GM23338 (cell line): ENCODE measurements at regions not wholly inside any gene's neighbourhood (a gene's known extent, or its start where the extent isn't known, plus 50 kb on each side); places are given as distances from the start of the nearest gene placed in this dataset.

ENCODE experiments used
- ATAC-seq: fragments of 200-7000 bp; cut with Tn5 transposase; 3 replicates; pipeline ENCODE4 v1.9.1; 2020
- DNase-seq: peaks from one replicate; pipeline ENCODE4 v3.0.0-alpha.2; 2015; ENCODE audit warnings: low spot score
- H2AFZ ChIP-seq: fragments of 200-600 bp; sonication (generic); 2 replicates; pipeline ENCODE4 v1.8.0; 2016; ENCODE audit warnings: antibody characterized with exemption, mild to moderate bottlenecking, moderate library complexity
- H3F3A ChIP-seq: fragments of 200-600 bp; sonication (generic); replicated peaks from 2 replicates; pipeline ENCODE4 v1.8.0; 2017; ENCODE audit warnings: antibody characterized with exemption, mixed run types, low read depth
- H3K27ac ChIP-seq: fragments of 200-600 bp; sonication (generic); 2 replicates; pipeline ENCODE4 v1.6.1; 2016; ENCODE audit warnings: low read depth
- H3K27me3 ChIP-seq: fragments of 200-600 bp; sonication (generic); 2 replicates; pipeline ENCODE4 v1.8.0; 2016; ENCODE audit warnings: mild to moderate bottlenecking, mixed run types, moderate library complexity; ENCODE audit not compliant: insufficient read depth
- H3K36me3 ChIP-seq: fragments of 200-600 bp; sonication (generic); 2 replicates; pipeline ENCODE4 v1.8.0; 2016; ENCODE audit warnings: mild to moderate bottlenecking; ENCODE audit not compliant: insufficient read depth
- H3K4me1 ChIP-seq: fragments of 200-600 bp; sonication (generic); 2 replicates; pipeline ENCODE4 v1.8.0; 2016; ENCODE audit warnings: mild to moderate bottlenecking, moderate library complexity; ENCODE audit not compliant: insufficient read depth
- H3K4me2 ChIP-seq: fragments of 200-600 bp; sonication (generic); 2 replicates; pipeline ENCODE4 v1.7.1; 2017; ENCODE audit warnings: mixed run types
- H3K4me3 ChIP-seq: fragments of 200-600 bp; sonication (generic); 2 replicates; pipeline ENCODE4 v1.6.1; 2016; ENCODE audit warnings: mixed run types
- H3K79me2 ChIP-seq: fragments of 200-600 bp; sonication (generic); replicated peaks from 2 replicates; pipeline ENCODE4 v1.8.0; 2017; ENCODE audit warnings: mild to moderate bottlenecking; ENCODE audit not compliant: insufficient read depth
- H3K9me2 ChIP-seq: fragments of 200-600 bp; sonication (generic); 2 replicates; pipeline ENCODE4 v1.8.0; 2017; ENCODE audit not compliant: insufficient read depth
- H4K20me1 ChIP-seq: fragments of 200-600 bp; sonication (generic); replicated peaks from 2 replicates; pipeline ENCODE4 v1.8.0; 2017; ENCODE audit warnings: mild to moderate bottlenecking; ENCODE audit not compliant: insufficient read depth
- H3K27ac Mint-ChIP-seq: 2 replicates; pipeline ENCODE4 v1.8.0; 2020; ENCODE audit warnings: inconsistent platforms, mild to moderate bottlenecking, moderate library complexity, mixed read lengths
- H3K27me3 Mint-ChIP-seq: 3 replicates; pipeline ENCODE4 v1.8.0; 2022; ENCODE audit warnings: low read depth, mild to moderate bottlenecking, moderate library complexity, mixed read lengths, inconsistent platforms; ENCODE audit not compliant: insufficient read depth, poor library complexity
- H3K36me3 Mint-ChIP-seq: 3 replicates; pipeline ENCODE4 v1.8.0; 2021; ENCODE audit warnings: low read depth, mild to moderate bottlenecking, inconsistent platforms, moderate library complexity, mixed read lengths
- H3K4me1 Mint-ChIP-seq: 3 replicates; pipeline ENCODE4 v1.8.0; 2020; ENCODE audit warnings: mild to moderate bottlenecking, inconsistent platforms, mixed read lengths
- H3K4me3 Mint-ChIP-seq: 3 replicates; pipeline ENCODE4 v1.8.0; 2021; ENCODE audit warnings: moderate library complexity, mild to moderate bottlenecking, inconsistent platforms, mixed read lengths
- H3K9me3 Mint-ChIP-seq: 3 replicates; pipeline ENCODE4 v1.8.0; 2020; ENCODE audit warnings: moderate library complexity, mild to moderate bottlenecking, inconsistent platforms, mixed read lengths
- ETS1 ChIP-seq: IDR thresholded peaks from 2 replicates; pipeline ENCODE4 v1.6.1; 2016; ENCODE audit warnings: antibody characterized with exemption
- EZH2phosphoT487 ChIP-seq: fragments of 200-600 bp; sonication (generic); IDR thresholded peaks from one replicate; pipeline ENCODE4 v1.8.1; 2018; ENCODE audit warnings: antibody characterized with exemption; ENCODE audit not compliant: unreplicated experiment
- JUNB ChIP-seq: IDR thresholded peaks from one replicate; pipeline ENCODE4 v1.6.1; 2016; ENCODE audit warnings: antibody characterized with exemption; ENCODE audit not compliant: unreplicated experiment
- NANOG ChIP-seq: IDR thresholded peaks from 2 replicates; pipeline ENCODE4 v1.6.1; 2016; ENCODE audit warnings: antibody characterized with exemption, borderline replicate concordance
- POLR2AphosphoS5 ChIP-seq: IDR thresholded peaks from 2 replicates; pipeline ENCODE4 v1.6.1; 2016; ENCODE audit warnings: antibody characterized with exemption, low read depth
- STAT1 ChIP-seq: IDR thresholded peaks from one replicate; pipeline ENCODE4 v1.6.1; 2016; ENCODE audit warnings: antibody characterized with exemption; ENCODE audit not compliant: unreplicated experiment
- ZNF114 ChIP-seq: fragments of 250-450 bp; sonication (Bioruptor Pico); IDR thresholded peaks from 2 replicates; pipeline ENCODE4 v1.5.0; 2020; ENCODE audit warnings: mild to moderate bottlenecking, moderate library complexity
- ZNF331 ChIP-seq: fragments of 250-450 bp; sonication (Bioruptor Pico); IDR thresholded peaks from 2 replicates; pipeline ENCODE4 v1.5.0; 2020; ENCODE audit warnings: low read depth, mild to moderate bottlenecking, moderate library complexity
- ZNF462 ChIP-seq: fragments of 250-450 bp; sonication (Bioruptor Pico); IDR thresholded peaks from 2 replicates; pipeline ENCODE4 v1.5.0; 2020; ENCODE audit warnings: mild to moderate bottlenecking, moderate library complexity

- TF ChIP-seq ETS1 (no peak), ZNF114 (CRISPR knock-in tag) (no peak), ZNF462 (CRISPR knock-in tag) (no peak), POLR2AphosphoS5 (no peak), JUNB (no peak), STAT1 (no peak), NANOG (no peak)
Measured at GRCh38 chr22:27537501-27537900, 264.1 kb downstream of the MN1 start (continued).

- Histone ChIP-seq H3K4me2 (no peak overlapping the region), H3K4me3 (no peak overlapping the region), H3K4me1 (peaks cover 14% of the 10 kb centered on the region; the same call in 1 of the 2 replicates), H3K79me2 (no peaks in the 10 kb centered on the region), H3K9me2 (no peaks in the 10 kb centered on the region), H4K20me1 (no peaks in the 10 kb centered on the region), H3K27me3 (no peaks in the 10 kb centered on the region), H2AFZ (peak overlapping the region; percentile 56; the same call in 1 of the 2 replicates), H3K36me3 (no peaks in the 10 kb centered on the region), H3K27ac (no peak overlapping the region), H3F3A (0 out of 2 replicates have a peak, but pooled peaks cover 3% of the 10 kb centered on the region)
- Mint-ChIP-seq H3K4me3 (no peak overlapping the region), H3K9me3 (no peaks in the 10 kb centered on the region), H3K4me1 (peaks cover 40% of the 10 kb centered on the region), H3K27ac (no peak overlapping the region), H3K27me3 (peaks cover 6% of the 10 kb centered on the region), H3K36me3 (no peaks in the 10 kb centered on the region)
- no peak for DNase-seq
- no peak for ATAC-seq
- TF ChIP-seq ZNF331 (CRISPR knock-in tag) (no peak), ZNF462 (CRISPR knock-in tag) (no peak), ZNF114 (CRISPR knock-in tag) (no peak), EZH2phosphoT487 (no peak)
Measured at GRCh38 chr22:27538666-27539065, 262.9 kb downstream of the MN1 start.
